ENCODE measurements at regions not wholly inside any gene's neighbourhood (a gene's known extent, or its start where the extent isn't known, plus 50 kb on each side); places are given as distances from the start of the nearest gene placed in this dataset.

DNA sequence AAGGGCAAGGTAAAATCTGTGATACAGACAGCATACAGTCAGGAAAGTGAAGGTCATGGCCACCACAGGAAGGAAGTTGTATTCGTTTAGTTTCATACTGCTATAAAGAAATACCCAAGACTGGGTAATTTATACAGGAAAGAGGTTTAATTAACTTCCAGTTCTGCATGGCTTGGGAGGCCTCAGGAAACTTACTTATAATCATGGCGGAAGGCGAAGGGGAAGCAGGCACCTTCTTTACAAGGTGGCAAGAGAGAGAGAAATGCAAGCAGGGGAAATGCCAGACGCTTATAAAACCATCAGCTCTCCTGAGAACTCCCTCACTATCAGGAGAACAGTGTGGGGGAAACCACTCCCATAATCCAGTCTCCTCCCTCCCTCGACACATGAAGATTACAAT lies 353.7 kb upstream of the SEMA6D start:
- TF ChIP-seq, protein P1, sequence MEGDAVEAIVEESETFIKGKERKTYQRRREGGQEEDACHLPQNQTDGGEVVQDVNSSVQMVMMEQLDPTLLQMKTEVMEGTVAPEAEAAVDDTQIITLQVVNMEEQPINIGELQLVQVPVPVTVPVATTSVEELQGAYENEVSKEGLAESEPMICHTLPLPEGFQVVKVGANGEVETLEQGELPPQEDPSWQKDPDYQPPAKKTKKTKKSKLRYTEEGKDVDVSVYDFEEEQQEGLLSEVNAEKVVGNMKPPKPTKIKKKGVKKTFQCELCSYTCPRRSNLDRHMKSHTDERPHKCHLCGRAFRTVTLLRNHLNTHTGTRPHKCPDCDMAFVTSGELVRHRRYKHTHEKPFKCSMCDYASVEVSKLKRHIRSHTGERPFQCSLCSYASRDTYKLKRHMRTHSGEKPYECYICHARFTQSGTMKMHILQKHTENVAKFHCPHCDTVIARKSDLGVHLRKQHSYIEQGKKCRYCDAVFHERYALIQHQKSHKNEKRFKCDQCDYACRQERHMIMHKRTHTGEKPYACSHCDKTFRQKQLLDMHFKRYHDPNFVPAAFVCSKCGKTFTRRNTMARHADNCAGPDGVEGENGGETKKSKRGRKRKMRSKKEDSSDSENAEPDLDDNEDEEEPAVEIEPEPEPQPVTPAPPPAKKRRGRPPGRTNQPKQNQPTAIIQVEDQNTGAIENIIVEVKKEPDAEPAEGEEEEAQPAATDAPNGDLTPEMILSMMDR (IDR thresholded peaks at IDR 0.05) = no peak
- TF ChIP-seq POLR2A (IDR thresholded peaks at IDR 0.05) = no peak

All from uterus (tissue), 2 donors.